GM10266 (cell line): ENCODE measurements at regions not wholly inside any gene's neighbourhood (a gene's known extent, or its start where the extent isn't known, plus 50 kb on each side); places are given as distances from the start of the nearest gene placed in this dataset.

Source experiments
- DNase-seq: peaks from one replicate; pipeline ENCODE4 v3.0.0; 2012; ENCODE audit errors: extremely low spot score
- TF ChIP-seq, protein P1 (sequence below): IDR thresholded peaks from 2 replicates; pipeline ENCODE4 v1.5.1; 2012; ENCODE audit warnings: mild to moderate bottlenecking, low read depth; ENCODE audit not compliant: control insufficient read depth, insufficient read depth; ENCODE audit errors: missing control alignments

DNA sequence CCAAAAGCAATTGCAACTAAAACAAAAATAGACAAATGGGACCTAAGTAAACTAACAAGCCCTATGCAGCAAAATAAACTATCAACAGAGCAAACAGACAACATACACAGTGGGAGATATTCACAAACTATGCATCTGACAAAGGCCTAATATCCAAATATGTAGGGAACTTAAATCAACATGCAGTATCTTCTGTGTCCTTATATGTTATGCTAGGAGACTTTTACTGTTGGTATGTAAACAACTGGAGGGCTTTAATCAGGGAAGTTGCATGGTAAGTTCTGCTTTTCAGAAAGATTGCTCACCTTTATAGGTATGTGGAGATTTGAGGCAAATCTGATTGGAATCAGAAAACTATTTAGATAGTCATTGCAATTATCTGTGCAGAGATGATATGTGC lies 461.2 kb upstream of the RIOK2 start:
- DNase-seq, result no peak
- TF ChIP-seq, protein P1, sequence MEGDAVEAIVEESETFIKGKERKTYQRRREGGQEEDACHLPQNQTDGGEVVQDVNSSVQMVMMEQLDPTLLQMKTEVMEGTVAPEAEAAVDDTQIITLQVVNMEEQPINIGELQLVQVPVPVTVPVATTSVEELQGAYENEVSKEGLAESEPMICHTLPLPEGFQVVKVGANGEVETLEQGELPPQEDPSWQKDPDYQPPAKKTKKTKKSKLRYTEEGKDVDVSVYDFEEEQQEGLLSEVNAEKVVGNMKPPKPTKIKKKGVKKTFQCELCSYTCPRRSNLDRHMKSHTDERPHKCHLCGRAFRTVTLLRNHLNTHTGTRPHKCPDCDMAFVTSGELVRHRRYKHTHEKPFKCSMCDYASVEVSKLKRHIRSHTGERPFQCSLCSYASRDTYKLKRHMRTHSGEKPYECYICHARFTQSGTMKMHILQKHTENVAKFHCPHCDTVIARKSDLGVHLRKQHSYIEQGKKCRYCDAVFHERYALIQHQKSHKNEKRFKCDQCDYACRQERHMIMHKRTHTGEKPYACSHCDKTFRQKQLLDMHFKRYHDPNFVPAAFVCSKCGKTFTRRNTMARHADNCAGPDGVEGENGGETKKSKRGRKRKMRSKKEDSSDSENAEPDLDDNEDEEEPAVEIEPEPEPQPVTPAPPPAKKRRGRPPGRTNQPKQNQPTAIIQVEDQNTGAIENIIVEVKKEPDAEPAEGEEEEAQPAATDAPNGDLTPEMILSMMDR, result no peak

DNA sequence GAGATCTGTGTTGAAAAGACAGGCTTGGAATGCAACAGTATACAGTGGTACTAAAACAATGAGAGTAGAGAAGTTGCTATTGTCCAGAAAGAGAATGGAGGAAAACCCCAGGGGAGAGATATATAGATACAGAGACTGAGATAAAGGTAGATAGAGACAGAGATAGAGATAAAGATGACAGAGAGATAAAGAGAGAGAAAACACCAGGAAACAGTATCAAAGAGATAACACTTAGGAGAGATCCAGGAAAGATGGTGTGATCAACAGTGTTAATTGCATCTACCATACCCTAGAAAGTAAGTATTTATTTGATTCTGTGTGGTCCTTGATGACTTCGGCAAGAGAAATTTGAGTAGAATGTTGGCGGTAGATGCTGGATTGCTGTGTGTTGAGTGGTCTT lies 461.8 kb upstream of the RIOK2 start:
- TF ChIP-seq, protein P1, result no peak

DNA sequence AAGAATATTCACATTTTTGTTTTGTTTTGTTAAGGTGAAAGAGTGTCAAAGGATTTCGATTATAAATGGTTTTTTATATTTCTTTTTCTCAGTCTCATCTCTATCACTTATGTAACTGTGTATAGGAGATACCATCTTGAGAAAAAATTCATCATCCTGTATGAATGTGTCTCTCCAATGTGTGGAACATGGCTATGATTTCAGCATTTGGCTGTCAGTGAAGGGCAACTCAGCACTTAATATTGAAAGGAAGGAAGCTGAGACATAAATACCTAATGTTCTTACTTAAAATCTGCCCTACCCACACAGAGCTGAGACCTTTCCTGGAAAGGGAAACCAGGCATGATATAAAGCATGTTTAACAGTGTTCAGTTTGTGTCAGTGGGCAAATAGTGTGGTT lies 474.2 kb upstream of the RIOK2 start:
- TF ChIP-seq, protein P1, result no peak
- DNase-seq, result no peak

More for the DNA sequence above, 461.8 kb upstream of the RIOK2 start:
- DNase-seq, result no peak

DNA sequence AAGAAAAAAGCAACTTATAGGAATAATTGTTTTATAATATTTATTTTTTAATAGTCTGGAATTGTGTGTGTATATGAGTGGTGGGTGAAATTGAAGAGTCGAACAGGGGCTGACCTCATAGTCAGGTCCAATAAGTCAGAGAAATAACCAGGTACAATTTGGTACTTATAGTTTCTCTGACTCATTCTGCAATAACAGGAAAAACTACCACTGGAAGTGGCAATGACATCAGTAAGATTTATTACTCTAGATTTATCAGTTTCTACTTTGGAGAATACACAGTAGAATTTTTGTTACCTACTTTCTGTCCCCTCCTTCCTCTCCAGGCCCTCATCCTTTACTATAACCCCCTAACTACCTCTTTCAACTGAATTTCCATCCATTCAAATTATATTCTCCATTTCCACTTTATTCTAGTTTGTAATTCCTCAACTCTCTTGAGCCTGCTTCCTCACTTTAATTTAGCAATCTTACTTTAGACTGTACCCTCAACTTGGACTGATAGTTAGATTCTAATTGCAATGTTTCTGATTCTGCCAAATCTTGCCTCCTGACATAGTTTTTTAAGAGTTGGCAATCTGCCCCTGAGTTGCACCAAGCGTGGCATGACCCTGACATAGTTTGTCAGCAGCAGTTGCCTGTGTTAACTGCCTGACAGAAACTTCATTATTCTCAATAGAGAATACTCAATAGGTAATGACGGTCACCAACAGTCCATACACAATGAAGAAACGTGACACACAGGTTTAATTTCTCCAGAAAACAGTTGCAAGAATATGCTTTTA lies 475.3 kb upstream of the RIOK2 start:
- TF ChIP-seq, protein P1, result no peak
- no peak for DNase-seq

DNA sequence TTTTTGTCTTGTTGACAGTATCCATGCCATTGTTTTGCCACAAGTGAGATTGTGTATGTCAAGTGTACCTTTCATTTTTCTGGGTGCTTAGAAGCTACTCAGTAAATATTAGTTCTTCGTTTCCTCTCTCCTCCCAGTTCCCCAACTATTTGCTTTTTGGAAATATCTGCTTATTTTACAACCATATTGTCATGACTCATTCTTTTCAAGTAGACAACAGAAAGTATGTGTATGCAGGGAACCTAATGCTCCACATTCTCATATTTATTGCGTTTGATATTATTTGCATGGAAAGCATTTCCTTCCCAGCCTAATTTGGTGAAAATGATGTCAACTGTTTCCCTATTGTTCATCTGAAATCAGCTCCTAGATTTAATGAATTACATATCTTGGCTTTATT lies 483.7 kb upstream of the RIOK2 start:
- DNase-seq, result no peak
- TF ChIP-seq, protein P1, result no peak

DNA sequence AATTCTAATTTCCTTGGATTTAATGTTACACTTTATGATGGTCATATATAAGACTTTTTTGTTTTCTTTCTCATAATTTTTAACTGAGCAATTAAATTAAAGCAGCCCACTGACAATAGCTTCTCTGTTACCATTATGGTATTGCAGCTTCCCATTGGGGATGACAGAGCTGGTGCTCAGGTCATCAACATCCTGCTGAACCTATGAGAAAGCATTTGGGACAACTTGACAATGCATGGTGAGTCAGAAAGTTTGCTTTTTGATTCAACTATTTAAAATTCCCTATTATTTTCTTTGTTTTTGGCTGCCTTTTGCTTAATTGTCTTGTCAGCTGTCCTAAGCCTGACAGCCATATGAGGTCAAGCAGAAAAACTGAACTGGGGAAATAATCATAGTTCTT lies 487.4 kb upstream of the RIOK2 start:
- TF ChIP-seq, protein P1, result no peak
- no peak for DNase-seq

DNA sequence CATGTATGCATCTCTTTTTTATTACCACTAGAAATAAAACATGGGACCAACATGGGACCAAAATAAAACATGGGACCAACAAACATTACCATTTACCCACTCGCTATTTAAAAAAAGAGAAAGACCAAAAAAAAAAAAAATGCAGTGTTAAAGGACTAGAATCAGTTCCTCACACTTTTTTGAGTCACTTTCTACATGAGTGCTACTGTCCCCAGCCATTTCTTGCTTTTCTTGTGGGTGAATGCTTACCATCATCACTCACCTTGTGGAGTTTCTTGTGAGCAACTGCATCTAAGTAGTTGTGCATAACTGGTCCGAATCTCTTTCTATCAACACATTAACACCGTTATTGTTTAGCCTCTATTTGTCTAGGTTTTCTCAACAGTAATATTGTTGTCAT lies 493.6 kb upstream of the RIOK2 start:
- TF ChIP-seq, protein P1, result no peak
- DNase-seq, result no peak
